NCI-H226 (cell line): ENCODE measurements at regions not wholly inside any gene's neighbourhood (a gene's known extent, or its start where the extent isn't known, plus 50 kb on each side); places are given as distances from the start of the nearest gene placed in this dataset.

Source experiments
- DNase-seq: peaks from one replicate; pipeline ENCODE4 v3.0.0-alpha.2; 2015

DNA sequence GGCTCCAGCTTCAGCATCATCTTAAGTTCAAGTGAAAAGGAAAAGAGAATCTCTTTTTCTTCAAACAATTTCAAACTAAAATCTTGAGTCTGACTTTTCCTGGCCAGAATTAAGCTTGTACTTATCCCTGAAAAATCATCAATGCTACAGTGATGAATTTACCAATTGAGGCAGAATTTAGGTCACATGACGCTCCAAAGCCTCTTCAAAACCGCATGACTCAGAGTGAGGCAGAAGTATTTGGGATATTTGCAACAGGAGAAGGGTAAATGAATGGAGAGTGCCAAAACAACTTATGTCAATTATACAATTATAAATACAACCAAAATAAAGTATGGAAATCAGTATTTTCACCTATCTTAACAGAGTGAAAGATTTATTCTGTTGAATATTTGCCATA, 515.5 kb downstream of the COL12A1 start:
- no peak for DNase-seq

DNA sequence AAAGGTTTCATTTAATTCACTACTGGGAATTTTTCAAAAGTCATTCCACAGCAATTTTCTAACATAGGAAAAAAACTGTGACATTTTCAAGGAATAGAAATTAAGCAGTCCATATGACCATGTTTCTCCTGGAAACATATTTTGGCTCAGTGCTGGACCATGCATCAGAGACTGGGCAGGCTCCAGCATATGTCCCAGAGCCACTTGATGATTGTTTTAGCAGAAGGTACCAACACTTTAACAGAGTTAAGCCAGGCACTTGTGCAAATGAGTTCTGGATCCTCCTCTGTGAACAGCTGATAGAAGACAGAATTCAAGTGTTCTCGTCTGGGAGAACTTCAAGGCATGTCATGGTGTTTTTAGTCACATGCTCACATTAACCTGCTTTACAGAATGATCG, 516.3 kb downstream of the COL12A1 start:
- DNase-seq = no peak

DNA sequence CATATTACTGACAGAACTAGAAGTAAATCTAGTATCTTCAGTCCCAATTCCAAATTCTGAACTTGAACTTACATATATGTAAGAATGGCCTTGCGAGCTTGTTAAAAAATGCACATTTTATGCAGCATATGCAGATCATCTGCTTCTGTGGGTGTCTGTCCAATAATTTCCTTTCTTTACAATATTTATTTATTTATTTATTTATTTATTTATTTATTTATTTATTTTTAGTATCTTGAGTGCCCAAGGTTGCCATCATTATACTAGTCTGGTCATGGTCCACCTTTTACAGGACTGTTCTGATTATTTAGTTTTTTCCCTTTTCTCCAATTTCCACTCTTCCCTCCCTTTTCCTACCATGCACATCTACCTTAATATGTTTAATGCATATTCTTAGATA, 528.4 kb downstream of the COL12A1 start:
- no peak for DNase-seq

DNA sequence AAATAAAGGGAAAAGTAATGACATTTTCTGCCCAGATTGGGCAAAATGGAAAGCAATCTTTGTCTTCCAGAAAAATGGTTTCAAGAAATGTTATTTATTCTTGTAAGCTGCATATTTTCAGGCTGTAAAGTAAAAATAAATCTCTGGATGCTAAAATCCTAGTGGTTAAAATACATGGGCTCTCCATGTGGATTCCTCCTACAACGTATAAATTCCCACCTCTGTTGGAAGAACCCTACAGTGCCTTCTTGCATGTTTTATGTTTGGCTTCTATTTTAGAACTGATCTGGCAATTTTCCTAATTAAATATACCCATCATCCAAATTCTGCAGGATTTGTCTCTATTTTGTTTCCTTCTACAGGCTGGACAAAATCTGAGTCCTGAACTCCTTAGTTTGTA, 528.9 kb downstream of the COL12A1 start:
- no peak for DNase-seq

DNA sequence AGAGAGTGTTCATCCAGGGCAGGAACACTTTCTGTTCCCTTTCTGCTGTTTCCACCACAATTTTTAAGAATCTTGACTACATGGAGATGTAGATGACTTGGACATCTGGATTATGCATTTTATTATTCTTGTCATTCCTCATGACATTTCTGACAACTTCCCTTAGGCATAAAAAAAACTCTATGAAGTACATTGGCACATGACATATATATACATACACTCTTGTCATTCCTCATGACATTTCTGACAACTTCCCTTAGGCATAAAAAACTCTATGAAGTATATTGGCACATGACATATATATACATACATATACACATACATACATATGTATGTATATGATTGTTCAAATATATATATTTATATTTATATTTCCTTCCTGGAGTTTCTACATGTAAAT, 531.5 kb downstream of the COL12A1 start:
- DNase-seq = no peak

DNA sequence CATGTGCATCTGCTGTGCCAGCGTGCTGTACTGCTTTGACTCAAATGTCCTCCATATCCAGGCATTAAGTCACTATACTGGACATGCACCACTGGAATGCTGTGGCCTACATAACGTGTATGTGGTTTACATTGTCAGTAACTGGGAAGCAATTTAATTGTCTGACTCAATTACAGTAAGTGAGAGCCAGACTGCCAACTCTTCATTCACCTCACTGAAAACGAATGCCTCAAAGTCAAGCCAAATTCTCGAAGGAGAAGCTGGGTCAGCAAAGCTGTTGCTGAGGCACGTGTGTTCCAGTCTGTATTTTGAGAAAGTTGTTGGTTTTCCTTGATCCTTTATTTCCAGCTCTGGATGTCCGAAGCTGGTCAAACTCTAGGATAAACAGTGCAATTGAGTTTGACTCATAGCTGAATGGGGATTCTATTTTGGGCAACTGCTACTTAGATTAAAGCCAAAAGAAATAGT, 534.3 kb downstream of the COL12A1 start:
- DNase-seq = no peak

DNA sequence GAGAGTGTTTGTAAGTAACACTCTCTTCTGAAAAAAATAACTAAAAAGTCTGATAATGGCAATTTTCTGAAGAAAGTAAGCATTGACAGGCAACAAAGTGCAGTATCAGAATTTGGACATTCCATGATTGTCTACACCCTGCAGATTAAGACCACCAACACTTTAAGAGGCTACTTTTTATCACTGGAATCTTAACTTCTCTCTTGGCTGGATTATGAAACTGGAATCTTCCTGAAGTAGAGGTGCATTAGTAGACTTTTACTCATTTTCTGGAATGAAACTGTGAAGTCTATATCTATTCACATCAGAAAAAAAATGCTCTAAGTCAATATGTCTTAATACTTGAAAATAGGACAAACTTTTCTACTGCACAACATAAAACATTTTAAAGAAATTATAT, 547.5 kb downstream of the COL12A1 start:
- DNase-seq = no peak

DNA sequence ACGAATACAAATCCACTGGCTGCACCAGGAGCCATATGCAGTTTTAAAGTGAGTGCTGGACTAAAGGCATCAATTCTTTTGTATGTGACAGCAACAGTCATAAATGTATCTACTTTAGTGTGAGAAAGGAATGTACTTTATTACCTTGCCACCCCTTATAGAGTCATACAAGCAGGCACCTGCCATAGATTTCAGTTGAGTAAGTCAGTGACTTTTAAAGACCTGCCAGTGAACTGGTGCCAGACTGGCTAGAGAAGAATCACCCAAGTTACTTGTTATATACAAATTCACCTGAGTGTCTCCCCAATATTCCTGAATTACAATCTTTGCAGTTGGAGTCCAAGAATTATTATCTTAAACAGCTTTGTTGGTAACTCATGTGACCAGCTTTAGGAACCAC, 547.9 kb downstream of the COL12A1 start:
- no peak for DNase-seq

DNA sequence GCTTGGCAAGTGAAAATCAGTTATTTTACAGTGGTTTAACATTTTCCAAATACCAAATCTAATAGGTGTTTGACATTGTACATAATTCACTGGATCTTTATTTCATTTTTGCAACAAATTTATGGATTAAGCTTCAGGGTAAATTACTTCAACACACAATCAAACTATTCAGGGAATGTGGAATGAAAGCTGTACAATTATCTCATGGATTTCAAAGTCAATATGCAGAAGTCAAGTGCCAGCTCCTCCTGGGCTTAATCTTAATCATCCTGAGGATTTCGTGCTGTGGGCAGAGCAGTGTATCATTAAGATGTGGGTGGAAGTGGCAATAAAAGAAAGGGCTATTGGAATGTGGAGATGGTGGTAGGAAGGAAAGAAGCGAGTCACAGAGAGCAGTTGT, 548.8 kb downstream of the COL12A1 start:
- DNase-seq = no peak

DNA sequence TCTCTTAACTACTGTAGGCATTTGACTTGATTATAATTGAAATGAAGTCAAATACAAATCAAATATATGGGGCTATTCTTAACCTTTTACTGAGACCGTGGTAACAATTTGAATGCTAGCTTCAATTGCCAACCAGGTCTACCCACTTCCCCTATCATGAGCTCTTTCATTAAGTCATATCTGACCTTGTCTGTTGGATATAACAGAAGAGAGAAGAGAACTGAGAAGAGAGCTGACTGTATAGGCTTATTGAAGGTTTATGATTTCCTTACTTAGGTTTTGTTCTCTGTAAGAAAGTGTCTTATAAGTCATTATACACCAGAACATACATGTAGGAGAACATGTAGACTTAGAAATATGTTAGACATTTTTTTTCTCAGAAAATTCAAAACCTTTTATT, 549.4 kb downstream of the COL12A1 start:
- DNase-seq = no peak

DNA sequence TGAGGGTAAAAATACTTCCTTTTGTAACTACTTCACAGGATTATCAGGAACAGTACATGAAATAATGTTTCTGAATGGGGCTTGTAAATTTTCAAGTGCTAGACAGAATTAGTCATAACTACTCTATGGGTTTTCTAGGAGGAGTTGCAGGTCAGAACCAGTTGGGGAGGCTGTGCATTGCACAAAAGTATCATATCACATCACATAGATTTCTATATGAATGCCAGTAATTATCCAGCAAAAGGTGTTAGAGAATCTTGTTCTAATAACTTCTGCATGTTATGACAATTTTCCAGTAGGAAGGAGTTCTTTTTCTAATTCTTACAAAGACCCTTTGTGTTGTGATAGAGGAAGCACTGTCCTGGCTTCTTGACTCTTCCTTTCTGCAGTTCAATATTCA, 551.6 kb downstream of the COL12A1 start:
- no peak for DNase-seq

DNA sequence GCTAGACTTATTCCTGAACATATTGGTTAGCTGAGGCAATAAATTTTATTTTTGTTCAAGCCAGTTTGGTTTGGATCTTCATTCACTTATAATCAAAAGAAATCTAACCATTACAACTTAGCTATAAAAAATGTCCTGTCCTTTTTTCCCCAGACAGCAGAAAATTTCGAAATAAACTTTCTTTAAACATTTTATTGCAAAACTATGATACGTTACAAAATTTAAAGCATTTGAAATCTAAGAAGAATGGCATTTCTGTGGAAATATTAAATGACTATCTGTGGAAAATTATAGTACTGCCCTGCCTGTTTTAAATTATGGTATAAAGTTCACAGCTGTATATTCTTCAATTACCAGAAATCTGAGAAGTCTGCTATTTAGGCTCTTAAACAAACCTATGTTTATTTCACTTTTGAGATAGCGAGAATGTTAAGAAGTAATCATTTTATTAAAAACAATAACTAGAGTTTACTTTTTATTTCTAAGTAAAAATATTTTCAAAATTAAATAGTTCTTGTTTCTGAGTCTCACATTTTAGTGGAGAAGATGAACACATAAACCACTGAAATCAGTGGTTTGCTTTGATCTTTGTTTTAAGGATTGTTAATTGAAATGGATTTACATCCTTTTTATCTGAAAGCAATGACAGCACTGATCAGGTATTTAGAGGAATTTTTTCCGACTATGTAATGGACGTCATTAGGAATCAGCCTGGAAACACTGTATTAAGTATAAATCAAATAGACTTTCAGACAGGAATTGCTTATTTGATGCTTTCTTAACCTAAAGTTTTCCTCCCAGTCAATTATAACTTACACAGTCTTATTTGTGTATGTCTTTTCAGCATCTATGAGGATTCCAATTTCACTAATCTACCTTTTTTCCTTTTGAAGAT, 553.7 kb downstream of the COL12A1 start:
- no peak for DNase-seq

DNA sequence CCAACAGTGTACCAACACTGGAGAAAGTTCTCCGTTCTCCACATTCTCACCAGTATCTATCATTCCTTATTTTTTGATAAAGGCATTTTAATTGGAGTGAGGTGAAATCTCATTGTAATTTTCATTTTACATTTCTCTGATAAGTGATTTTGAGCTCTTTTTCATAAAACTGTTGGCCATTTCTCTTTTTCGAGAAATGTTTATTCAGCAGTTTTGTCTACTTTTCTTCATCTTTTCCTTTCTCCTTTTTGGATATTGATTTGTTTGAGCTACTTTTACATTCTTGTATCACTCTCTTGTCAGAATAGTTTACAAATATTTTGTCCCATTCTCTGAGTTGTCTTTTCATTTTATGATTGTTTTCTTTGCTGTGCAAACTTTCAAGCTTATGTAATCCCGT, 555.2 kb downstream of the COL12A1 start:
- no peak for DNase-seq

DNA sequence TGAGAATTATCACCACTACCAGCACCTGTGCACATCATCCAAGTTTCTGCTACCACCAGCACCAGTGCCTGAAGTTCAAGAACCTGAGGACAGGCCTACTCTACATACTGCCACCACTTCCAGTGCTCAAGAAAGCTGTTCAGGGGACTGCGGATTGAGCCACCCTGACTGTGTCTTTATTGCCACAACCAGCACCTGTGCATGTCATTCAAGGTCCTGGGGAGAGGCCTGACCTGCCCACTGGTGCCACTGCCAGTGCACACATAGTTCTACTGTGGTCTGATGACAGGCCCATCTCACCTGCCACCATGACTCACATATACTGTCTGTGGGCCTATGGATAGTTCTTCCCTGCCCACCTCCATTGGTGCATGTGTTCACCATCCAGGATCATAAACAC, 559.4 kb downstream of the COL12A1 start:
- DNase-seq = no peak

DNA sequence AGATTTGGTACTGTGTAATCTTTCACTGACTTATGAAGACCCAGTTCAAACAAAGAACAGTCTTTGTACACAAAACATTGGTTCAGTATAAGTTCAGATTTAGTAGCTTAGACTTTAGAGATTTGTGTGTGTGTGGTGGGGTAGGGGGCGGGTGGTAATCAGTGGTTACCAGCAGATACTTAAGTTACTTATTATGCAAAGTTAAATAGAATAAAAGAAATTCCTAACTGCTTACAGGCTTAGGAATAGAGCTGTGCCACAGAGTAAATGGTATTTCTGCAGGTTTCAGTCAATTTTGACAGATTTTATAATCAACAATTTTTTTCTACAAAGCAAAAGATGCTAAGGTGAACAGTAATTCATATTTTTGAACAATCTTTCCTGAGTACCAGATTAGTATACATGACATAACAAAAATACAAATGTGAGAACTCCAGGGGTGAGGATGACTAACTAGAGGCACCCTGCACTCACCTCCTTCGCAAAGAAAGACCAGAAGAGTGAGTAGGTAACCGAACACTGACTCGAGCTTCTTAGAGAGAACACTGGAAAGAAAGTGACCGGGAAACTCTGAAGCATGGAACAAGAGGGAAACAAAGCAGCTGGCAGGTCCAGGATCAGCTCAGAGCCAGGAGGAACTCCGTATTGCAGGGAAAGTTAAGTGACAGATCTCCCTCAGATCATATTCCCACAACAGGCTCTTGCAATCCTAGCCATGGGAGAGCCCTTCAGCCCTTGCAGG, 560.6 kb downstream of the COL12A1 start:
- DNase-seq = no peak

DNA sequence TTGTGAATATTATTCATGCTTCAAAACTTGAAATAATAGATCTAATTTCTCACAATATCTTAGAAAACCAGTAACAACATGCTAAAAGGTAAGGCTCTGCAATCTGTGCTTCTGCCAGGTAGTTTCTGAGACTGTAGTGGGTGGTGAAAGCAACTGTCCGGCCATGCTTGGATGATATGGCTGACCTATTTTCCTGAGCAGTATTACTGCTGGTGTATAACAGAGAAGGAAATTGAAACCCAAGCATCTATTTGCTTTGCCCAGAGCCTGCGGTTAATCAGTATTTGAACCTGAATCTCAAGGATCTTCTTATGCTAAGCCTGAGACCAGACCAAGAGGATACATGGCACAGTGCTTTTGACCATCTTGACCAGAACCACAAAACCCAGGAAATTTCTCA, 563.8 kb downstream of the COL12A1 start:
- no peak for DNase-seq

DNA sequence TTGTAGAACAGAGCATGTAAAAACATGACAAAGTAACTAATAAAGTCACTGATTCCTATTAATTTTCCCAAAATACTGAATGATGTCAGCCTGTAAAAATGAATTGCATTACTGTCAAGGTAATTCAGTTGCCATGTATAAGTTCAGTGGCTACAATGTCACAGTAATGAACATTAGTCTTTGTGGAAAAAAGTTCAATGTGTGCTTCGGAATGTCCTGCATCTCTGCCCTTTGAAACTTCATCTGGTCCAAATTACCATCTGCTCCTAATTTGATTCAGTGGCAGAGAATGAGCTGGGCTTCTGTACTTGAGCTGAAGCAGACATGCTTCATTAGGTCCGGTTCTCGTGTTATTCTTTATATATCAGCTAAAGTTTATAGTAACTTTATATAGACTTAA, 567.4 kb downstream of the COL12A1 start:
- no peak for DNase-seq

DNA sequence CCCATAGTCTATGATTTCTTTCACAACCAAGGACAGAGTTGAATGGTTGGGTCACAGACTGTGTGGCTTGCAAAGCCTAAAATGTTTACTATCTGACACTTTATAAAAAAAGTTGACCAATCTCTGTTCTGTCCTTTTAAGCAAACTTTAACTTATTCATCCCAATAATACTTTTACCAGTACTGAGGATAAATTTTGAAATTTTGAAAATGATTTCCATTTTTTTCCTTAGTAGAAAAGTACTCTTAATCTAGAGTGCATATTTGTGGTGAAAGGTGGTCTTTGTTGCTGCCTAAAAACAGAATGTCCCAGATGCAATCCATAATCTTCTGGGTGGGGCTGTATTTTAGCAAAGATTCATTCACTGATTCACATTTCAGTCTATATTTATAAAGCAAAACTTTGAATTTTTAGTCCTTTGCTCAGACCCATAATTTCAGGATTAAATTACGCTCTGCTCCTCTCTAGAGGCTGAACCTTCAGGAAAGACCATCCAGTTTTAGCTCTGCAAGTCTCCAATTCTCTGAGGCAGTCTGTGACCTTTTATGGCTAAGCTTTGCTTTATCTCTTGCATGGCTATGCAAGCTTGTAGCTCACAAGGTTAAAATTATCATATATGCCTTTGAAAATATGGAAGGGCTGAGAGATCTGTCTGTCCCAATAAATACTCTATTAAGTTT, 573.5 kb downstream of the COL12A1 start:
- DNase-seq = no peak

DNA sequence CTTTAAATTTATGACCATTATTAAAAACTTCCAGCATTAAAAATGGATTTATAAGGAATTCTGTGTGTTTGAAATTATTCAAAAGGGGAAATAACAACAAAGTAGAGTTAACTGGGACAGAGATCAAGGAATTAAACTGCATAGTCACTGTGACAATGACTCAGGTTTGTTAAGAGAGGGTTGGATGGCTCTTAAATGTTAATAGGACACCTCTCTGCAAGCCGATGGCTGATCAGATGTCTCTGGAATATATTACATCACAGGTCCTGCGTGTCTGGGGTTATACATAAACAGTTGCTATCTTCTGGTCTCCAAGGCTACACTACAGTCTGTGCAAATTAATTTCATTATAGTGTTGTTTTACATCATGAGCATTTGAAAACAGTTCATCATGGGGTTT, 574.3 kb downstream of the COL12A1 start:
- no peak for DNase-seq

DNA sequence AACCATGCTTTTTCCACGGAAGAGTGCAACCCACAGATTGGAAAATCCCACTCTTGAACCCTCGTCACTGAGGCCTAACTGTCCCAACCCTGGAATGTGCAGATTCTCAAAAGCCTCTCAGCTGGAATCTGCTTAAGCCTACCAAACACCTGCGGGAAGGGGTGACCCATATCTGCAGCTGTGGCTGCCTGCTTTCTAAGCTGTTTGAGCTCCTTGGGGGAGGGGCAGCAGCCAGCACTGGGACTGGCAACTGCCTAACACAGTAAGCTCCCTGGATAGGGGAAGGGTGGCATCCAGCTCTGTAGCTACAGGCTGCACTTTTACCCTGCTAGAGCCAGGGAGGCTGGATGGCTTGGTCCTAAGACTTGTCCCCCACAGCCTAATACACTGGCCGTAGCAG, 579.6 kb downstream of the COL12A1 start:
- DNase-seq = no peak

DNA sequence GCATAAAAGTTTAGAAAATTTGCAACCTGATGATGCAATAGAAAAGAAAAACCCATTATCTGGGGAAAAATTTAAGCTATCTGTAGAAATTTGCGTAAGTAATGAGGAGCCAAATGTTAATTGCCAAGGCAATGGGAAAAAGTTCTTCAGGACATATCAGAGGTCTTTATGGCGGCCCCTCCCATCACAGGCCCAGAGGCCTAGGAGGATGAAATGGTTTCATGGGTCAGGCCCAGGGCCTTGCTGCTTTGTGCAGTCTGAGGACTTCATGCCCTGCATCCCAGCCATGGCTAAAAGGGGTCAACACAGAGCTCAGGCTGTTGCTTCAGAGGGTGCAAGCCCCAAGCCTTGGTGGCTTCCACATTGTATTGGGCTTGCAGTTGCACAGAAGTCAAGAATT, 582.8 kb downstream of the COL12A1 start:
- DNase-seq = no peak

DNA sequence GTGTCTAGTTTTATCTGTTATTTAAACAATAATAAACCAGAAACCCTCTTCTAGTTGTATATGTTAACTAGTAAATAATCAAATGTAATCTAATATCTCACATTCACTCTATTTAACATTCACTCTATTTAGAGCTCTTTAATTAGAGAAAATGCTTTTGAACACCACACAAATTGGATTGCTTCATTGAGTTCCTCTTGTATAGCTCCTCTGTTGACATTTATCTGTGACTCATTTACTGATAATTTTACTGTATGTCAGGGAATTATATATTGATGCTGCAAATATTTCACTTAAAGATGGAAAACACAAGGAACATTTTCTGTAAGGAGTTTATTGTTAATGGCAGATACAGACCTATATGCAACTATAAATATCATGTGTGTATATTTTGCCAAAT, 594.6 kb downstream of the COL12A1 start:
- DNase-seq = no peak

DNA sequence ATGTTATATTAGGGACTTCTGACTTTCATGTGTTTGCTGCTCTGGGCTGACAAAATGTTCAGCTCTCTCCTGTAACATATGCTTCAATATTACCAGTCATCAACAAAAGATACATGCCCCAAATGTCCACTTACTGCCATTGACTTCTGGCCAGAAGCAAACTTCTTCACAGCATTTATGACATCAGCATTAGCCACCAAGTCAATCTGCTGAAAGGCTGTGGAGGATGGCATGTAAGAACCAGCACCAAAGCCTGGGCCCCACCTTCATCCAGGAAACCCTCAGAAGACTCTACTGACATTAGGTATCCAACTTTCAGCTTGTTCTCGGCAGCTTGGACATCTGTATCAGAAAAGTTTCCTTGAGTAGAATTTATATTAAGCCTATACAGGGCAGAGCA, 595.5 kb downstream of the COL12A1 start:
- DNase-seq = no peak

DNA sequence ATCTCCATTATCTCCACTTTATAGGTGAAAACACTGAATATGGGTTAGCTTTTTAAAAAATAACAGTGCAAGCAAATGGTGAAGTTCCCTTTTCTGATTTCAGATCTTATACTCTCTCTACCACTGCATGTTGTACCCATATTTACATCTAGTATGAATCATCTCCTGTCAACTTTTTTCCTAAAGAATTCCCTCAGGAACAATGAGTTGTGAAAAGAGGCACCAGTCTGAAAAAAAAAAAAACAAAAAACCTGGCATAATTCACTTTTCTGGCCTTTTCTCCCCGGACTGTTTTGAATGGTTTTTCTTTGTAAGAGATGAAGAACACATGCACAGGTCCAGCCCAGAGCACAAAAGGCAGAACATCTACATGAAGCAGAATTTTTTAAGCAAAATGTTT, 596.0 kb downstream of the COL12A1 start:
- no peak for DNase-seq
